ENCODE measurements at regions not wholly inside any gene's neighbourhood (a gene's known extent, or its start where the extent isn't known, plus 50 kb on each side); places are given as distances from the start of the nearest gene placed in this dataset.
A peak's percentile ranks its signal among the peaks of the same experiment; 100 is the strongest.

GRCh38 chr2:167708998-167709397 is 538.4 kb downstream of the STK39 start:
- DNase-seq (ENCODE audit: low read depth), result no peak
- no peak overlapping the region for H3K4me3 ChIP-seq (replicated peaks; ENCODE audit: low read depth, low read length)
- no peak for TF ChIP-seq CTCF (IDR thresholded peaks at IDR 0.05; ENCODE audit: low read length, missing control alignments)

- DNase-seq (ENCODE audit: low read depth), result peak; percentile 3
- H3K4me3 ChIP-seq (replicated peaks; ENCODE audit: low read depth, low read length), result no peak overlapping the region
- TF ChIP-seq CTCF (IDR thresholded peaks at IDR 0.05; ENCODE audit: low read length, missing control alignments), result no peak
These were observed 540.6 kb downstream of the STK39 start for GRCh38 chr2:167706800-167707199.

GRCh38 chr2:167703441-167703840 is 544.0 kb downstream of the STK39 start:
- no peak overlapping the region for H3K4me3 ChIP-seq (replicated peaks; ENCODE audit: low read depth, low read length)
- no peak for DNase-seq (ENCODE audit: low read depth)
- no peak for TF ChIP-seq CTCF (IDR thresholded peaks at IDR 0.05; ENCODE audit: low read length, missing control alignments)

GRCh38 chr2:167702227-167702626 is 545.2 kb downstream of the STK39 start:
- H3K4me3 ChIP-seq (replicated peaks; ENCODE audit: low read depth, low read length), result no peak overlapping the region
- no peak for TF ChIP-seq CTCF (IDR thresholded peaks at IDR 0.05; ENCODE audit: low read length, missing control alignments)
- DNase-seq (ENCODE audit: low read depth), result no peak

GRCh38 chr2:167701651-167702050 is 545.7 kb downstream of the STK39 start:
- TF ChIP-seq CTCF (IDR thresholded peaks at IDR 0.05; ENCODE audit: low read length, missing control alignments), result no peak
- no peak overlapping the region for H3K4me3 ChIP-seq (replicated peaks; ENCODE audit: low read depth, low read length)
- no peak for DNase-seq (ENCODE audit: low read depth)

GRCh38 chr2:167697948-167698347 is 549.4 kb downstream of the STK39 start:
- no peak for DNase-seq (ENCODE audit: low read depth)
- TF ChIP-seq CTCF (IDR thresholded peaks at IDR 0.05; ENCODE audit: low read length, missing control alignments), result no peak
- no peak overlapping the region for H3K4me3 ChIP-seq (replicated peaks; ENCODE audit: low read depth, low read length)

- no peak overlapping the region for H3K4me3 ChIP-seq (replicated peaks; ENCODE audit: low read depth, low read length)
- TF ChIP-seq CTCF (IDR thresholded peaks at IDR 0.05; ENCODE audit: low read length, missing control alignments), result no peak
- DNase-seq (ENCODE audit: low read depth), result no peak
These were observed 550.2 kb downstream of the STK39 start for GRCh38 chr2:167697194-167697593.
